H1 (cell line): ENCODE measurements at regions not wholly inside any gene's neighbourhood (a gene's known extent, or its start where the extent isn't known, plus 50 kb on each side); places are given as distances from the start of the nearest gene placed in this dataset.

Source experiments
- ASH2L ChIP-seq: fragments of 200-600, 300-600 bp; sonication (generic); IDR thresholded peaks from one replicate; pipeline ENCODE4 v1.7.1; 2017; ENCODE audit warnings: low read length
- BCL11A ChIP-seq, 2 experiments: IDR thresholded peaks; one replicate each; pipeline ENCODE4 v1.6.1; 2011; ENCODE audit warnings: low read depth in 2 of 2, low read length in 2 of 2, mild to moderate bottlenecking in 2 of 2
- GABPA ChIP-seq: IDR thresholded peaks from 2 replicates; pipeline ENCODE4 v1.6.1; 2011; ENCODE audit warnings: mild to moderate bottlenecking, low read length, moderate library complexity, borderline replicate concordance; ENCODE audit not compliant: insufficient read depth
- GTF2F1 ChIP-seq: IDR thresholded peaks from 2 replicates; pipeline ENCODE4 v1.6.1; 2012; ENCODE audit warnings: low read depth, low read length, improper control_type of control experiment, borderline replicate concordance
- KDM1A ChIP-seq: fragments of 200-600, 300-600 bp; sonication (generic); IDR thresholded peaks from 2 replicates; pipeline ENCODE4 v1.7.1; 2016; ENCODE audit warnings: mild to moderate bottlenecking, low read length, borderline replicate concordance
- MAFK ChIP-seq: IDR thresholded peaks from 2 replicates; pipeline ENCODE4 v1.6.1; 2012; ENCODE audit warnings: low read depth, mild to moderate bottlenecking, improper control_type of control experiment, low read length
- NRF1 ChIP-seq: IDR thresholded peaks from 2 replicates; pipeline ENCODE4 v1.6.1; 2011; ENCODE audit warnings: mild to moderate bottlenecking, low read depth, low read length, improper control_type of control experiment
- RBBP5 ChIP-seq: IDR thresholded peaks from 2 replicates; pipeline ENCODE4 v1.7.1; 2012; ENCODE audit warnings: low read depth, mild to moderate bottlenecking, inconsistent platforms, low read length, moderate library complexity, borderline replicate concordance
- TAF7 ChIP-seq: optimal IDR thresholded peaks from 2 replicates; pipeline ENCODE3; 2011; ENCODE audit warnings: low read depth, mild to moderate bottlenecking, inconsistent platforms, low read length, moderate library complexity, borderline replicate concordance
- USF2 ChIP-seq: IDR thresholded peaks from 2 replicates; pipeline ENCODE4 v1.6.1; 2011; ENCODE audit warnings: low read length, improper control_type of control experiment
- TF ChIP-seq, protein P1 (sequence below): fragments of 300-600 bp; sonication (generic); IDR thresholded peaks from 2 replicates; pipeline ENCODE4 v1.7.1; 2012; ENCODE audit warnings: low read length, moderate library complexity, mild to moderate bottlenecking, inconsistent platforms; ENCODE audit not compliant: insufficient replicate concordance

- TF ChIP-seq, protein P1, sequence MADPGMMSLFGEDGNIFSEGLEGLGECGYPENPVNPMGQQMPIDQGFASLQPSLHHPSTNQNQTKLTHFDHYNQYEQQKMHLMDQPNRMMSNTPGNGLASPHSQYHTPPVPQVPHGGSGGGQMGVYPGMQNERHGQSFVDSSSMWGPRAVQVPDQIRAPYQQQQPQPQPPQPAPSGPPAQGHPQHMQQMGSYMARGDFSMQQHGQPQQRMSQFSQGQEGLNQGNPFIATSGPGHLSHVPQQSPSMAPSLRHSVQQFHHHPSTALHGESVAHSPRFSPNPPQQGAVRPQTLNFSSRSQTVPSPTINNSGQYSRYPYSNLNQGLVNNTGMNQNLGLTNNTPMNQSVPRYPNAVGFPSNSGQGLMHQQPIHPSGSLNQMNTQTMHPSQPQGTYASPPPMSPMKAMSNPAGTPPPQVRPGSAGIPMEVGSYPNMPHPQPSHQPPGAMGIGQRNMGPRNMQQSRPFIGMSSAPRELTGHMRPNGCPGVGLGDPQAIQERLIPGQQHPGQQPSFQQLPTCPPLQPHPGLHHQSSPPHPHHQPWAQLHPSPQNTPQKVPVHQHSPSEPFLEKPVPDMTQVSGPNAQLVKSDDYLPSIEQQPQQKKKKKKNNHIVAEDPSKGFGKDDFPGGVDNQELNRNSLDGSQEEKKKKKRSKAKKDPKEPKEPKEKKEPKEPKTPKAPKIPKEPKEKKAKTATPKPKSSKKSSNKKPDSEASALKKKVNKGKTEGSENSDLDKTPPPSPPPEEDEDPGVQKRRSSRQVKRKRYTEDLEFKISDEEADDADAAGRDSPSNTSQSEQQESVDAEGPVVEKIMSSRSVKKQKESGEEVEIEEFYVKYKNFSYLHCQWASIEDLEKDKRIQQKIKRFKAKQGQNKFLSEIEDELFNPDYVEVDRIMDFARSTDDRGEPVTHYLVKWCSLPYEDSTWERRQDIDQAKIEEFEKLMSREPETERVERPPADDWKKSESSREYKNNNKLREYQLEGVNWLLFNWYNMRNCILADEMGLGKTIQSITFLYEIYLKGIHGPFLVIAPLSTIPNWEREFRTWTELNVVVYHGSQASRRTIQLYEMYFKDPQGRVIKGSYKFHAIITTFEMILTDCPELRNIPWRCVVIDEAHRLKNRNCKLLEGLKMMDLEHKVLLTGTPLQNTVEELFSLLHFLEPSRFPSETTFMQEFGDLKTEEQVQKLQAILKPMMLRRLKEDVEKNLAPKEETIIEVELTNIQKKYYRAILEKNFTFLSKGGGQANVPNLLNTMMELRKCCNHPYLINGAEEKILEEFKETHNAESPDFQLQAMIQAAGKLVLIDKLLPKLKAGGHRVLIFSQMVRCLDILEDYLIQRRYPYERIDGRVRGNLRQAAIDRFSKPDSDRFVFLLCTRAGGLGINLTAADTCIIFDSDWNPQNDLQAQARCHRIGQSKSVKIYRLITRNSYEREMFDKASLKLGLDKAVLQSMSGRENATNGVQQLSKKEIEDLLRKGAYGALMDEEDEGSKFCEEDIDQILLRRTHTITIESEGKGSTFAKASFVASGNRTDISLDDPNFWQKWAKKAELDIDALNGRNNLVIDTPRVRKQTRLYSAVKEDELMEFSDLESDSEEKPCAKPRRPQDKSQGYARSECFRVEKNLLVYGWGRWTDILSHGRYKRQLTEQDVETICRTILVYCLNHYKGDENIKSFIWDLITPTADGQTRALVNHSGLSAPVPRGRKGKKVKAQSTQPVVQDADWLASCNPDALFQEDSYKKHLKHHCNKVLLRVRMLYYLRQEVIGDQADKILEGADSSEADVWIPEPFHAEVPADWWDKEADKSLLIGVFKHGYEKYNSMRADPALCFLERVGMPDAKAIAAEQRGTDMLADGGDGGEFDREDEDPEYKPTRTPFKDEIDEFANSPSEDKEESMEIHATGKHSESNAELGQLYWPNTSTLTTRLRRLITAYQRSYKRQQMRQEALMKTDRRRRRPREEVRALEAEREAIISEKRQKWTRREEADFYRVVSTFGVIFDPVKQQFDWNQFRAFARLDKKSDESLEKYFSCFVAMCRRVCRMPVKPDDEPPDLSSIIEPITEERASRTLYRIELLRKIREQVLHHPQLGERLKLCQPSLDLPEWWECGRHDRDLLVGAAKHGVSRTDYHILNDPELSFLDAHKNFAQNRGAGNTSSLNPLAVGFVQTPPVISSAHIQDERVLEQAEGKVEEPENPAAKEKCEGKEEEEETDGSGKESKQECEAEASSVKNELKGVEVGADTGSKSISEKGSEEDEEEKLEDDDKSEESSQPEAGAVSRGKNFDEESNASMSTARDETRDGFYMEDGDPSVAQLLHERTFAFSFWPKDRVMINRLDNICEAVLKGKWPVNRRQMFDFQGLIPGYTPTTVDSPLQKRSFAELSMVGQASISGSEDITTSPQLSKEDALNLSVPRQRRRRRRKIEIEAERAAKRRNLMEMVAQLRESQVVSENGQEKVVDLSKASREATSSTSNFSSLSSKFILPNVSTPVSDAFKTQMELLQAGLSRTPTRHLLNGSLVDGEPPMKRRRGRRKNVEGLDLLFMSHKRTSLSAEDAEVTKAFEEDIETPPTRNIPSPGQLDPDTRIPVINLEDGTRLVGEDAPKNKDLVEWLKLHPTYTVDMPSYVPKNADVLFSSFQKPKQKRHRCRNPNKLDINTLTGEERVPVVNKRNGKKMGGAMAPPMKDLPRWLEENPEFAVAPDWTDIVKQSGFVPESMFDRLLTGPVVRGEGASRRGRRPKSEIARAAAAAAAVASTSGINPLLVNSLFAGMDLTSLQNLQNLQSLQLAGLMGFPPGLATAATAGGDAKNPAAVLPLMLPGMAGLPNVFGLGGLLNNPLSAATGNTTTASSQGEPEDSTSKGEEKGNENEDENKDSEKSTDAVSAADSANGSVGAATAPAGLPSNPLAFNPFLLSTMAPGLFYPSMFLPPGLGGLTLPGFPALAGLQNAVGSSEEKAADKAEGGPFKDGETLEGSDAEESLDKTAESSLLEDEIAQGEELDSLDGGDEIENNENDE, result no peak
- no peak for TF ChIP-seq MAFK
- TF ChIP-seq KDM1A, result no peak
- TF ChIP-seq TAF7, result no peak
- no peak for TF ChIP-seq GABPA
- TF ChIP-seq GTF2F1, result no peak
- no peak for TF ChIP-seq NRF1
- no peak for TF ChIP-seq RBBP5
- TF ChIP-seq BCL11A (IDR thresholded peaks at IDR 0.05; ENCODE audit: low read depth in 2 of 2, low read length in 2 of 2), result no peak
- no peak for TF ChIP-seq ASH2L
- no peak for TF ChIP-seq USF2
These were observed 479.8 kb upstream of the IMPG1 start (continued) for GRCh38 chr6:76552268-76552667.
